ENCODE measurements at regions not wholly inside any gene's neighbourhood (a gene's known extent, or its start where the extent isn't known, plus 50 kb on each side); places are given as distances from the start of the nearest gene placed in this dataset.

- H3K4me1 ChIP-seq: no peaks in the 10 kb centered on the region
- no peaks in the 10 kb centered on the region for H3K36me3 ChIP-seq
- no peak for TF ChIP-seq EP300 (IDR thresholded peaks at IDR 0.05)
- no peak for TF ChIP-seq POLR2AphosphoS5 (IDR thresholded peaks at IDR 0.05)
- TF ChIP-seq POLR2A (IDR thresholded peaks at IDR 0.05): no peak
- no peak for TF ChIP-seq CTCF (IDR thresholded peaks at IDR 0.05)
- WGBS, 2 donors: 73 to 83% methylated on average over 3 of the region's 3 CpGs
- intact Hi-C loops (cut with DNase I): no loop called here
- H3K27me3 ChIP-seq: no peaks in the 10 kb centered on the region
- DNase-seq: no peak
- H3K27ac ChIP-seq: no peak overlapping the region
- no peaks in the 10 kb centered on the region for H3K9me3 ChIP-seq
- H3K4me3 ChIP-seq: no peak overlapping the region
These were observed 603.5 kb downstream of the MAFB start for GRCh38 chr20:40085513-40085912.

DNA sequence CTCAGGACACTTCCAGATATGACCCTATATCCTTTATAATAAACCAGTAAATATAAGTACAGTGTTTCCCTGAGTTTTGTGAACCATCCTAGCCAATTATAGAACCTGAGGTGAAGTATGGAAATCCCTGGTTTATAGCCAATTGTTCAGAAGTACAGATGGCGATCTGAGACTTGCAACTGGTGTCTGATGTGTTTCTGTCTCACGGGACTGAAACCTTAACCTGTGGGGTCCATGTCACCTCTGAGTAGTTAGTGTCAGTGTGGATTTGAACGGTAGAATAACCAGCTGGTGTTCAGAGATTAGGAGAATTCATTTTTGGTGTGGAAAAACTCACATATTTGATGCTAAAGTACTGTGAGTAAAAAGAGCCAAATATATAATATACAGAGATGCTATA is 606.6 kb downstream of the MAFB start:
- WGBS, 2 donors: 83 to 92% methylated on average over 3 of the region's 3 CpGs

DNA sequence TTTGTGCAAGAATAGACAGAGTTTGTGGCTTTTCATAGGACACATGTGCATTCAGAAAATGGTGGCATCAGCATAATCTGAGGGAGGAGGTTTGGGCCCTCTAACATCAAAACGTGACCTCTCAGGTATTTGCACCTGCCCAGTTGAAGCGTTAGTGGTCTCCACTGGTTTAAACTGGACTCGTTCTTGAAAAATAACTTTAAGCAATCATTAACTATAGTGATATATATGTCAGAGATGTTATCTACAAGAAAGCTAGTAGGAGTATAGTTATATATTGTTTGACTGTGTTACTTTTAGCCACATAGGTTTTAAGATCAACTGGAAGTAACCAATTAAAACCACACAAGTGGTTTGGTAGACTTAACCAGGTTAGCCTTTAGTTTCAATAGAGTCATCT is 607.4 kb downstream of the MAFB start:
- intact Hi-C loops (cut with DNase I): no loop called here
- no peaks in the 10 kb centered on the region for H3K9me3 ChIP-seq
- no peak for DNase-seq
- H3K4me1 ChIP-seq: no peaks in the 10 kb centered on the region
- H3K27me3 ChIP-seq: no peaks in the 10 kb centered on the region
- TF ChIP-seq POLR2AphosphoS5 (IDR thresholded peaks at IDR 0.05) (no peak), CTCF (IDR thresholded peaks at IDR 0.05) (no peak), POLR2A (IDR thresholded peaks at IDR 0.05) (no peak), EP300 (IDR thresholded peaks at IDR 0.05) (no peak)
- H3K4me3 ChIP-seq: no peak overlapping the region
- no peak overlapping the region for H3K27ac ChIP-seq
- WGBS, 2 donors: 24 to 52% methylated on average over 3 of the region's 3 CpGs
- no peaks in the 10 kb centered on the region for H3K36me3 ChIP-seq

More for the DNA sequence above, 606.6 kb downstream of the MAFB start:
- Histone ChIP-seq H3K4me3 (no peak overlapping the region), H3K9me3 (no peaks in the 10 kb centered on the region), H3K27ac (no peak overlapping the region), H3K36me3 (no peaks in the 10 kb centered on the region), H3K4me1 (no peaks in the 10 kb centered on the region), H3K27me3 (no peaks in the 10 kb centered on the region)
- DNase-seq: no peak
- TF ChIP-seq POLR2AphosphoS5 (IDR thresholded peaks at IDR 0.05): no peak
- no peak for TF ChIP-seq POLR2A (IDR thresholded peaks at IDR 0.05)
- no peak for TF ChIP-seq CTCF (IDR thresholded peaks at IDR 0.05)
- no peak for TF ChIP-seq EP300 (IDR thresholded peaks at IDR 0.05)
- intact Hi-C loops (cut with DNase I): no loop called here

DNA sequence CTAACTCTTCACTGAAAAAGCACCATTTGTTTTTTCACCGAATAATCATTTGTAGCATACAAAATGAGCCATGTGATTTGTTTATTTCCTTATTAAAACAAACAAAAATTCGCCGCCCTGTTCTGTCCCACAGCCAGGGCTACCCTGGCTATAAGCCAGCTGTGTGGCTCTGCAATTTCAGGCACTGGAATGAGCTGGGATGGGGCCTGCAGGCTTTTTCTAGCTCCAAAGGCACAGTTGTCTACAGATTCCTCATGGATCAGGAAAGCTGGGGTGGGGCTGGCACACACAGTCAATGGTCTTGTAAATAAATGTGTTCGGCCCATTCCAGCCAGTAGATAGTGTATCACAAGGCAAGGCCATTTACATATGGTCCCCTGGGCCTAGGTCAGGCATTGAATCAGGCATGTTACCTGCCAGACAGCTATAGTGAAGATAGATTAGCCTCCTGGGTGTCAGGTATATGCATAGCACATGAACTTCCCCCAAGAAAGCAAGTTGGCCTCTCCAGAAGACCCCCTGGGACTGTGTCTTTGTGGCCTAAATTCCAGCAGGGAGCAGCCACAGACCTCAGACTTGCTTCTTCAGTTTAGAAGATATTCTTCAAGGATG is 608.9 kb downstream of the MAFB start:
- 30 to 61% methylated on average over 4 of the region's 4 CpGs for WGBS, 2 donors
- Histone ChIP-seq H3K9me3 (no peaks in the 10 kb centered on the region), H3K4me3 (no peak overlapping the region), H3K27me3 (no peaks in the 10 kb centered on the region), H3K27ac (no peak overlapping the region), H3K4me1 (no peaks in the 10 kb centered on the region), H3K36me3 (no peaks in the 10 kb centered on the region)
- intact Hi-C loops (cut with DNase I): no loop called here
- no peak for DNase-seq
- TF ChIP-seq CTCF (IDR thresholded peaks at IDR 0.05) (no peak), POLR2A (IDR thresholded peaks at IDR 0.05) (no peak)

- intact Hi-C loops (cut with DNase I): no loop called here
- no peak for TF ChIP-seq POLR2AphosphoS5 (IDR thresholded peaks at IDR 0.05)
- no peak for TF ChIP-seq POLR2A (IDR thresholded peaks at IDR 0.05)
- no peak for TF ChIP-seq CTCF (IDR thresholded peaks at IDR 0.05)
- no peak for TF ChIP-seq EP300 (IDR thresholded peaks at IDR 0.05)
- Histone ChIP-seq H3K9me3 (peaks cover 0 to 5% (median 0%) of the 10 kb centered on the region in 4 donors), H3K36me3 (no peaks in the 10 kb centered on the region), H3K4me3 (no peak overlapping the region), H3K27me3 (no peaks in the 10 kb centered on the region), H3K4me1 (peaks cover 0 to 5% (median 0%) of the 10 kb centered on the region in 4 donors), H3K27ac (no peak overlapping the region)
- no peak for DNase-seq
- WGBS, 2 donors: 34 to 39% methylated on average over 4 of the region's 4 CpGs
These were observed 615.4 kb downstream of the MAFB start for GRCh38 chr20:40073535-40074111.

All from sigmoid colon (tissue), 6 donors.